ENCODE measurements at regions not wholly inside any gene's neighbourhood (a gene's known extent, or its start where the extent isn't known, plus 50 kb on each side); places are given as distances from the start of the nearest gene placed in this dataset.

- intact Hi-C loops (cut with DNase I) = no loop called here
- no peak for DNase-seq (ENCODE audit: low spot score)
These were observed 152.6 kb downstream of the KLF12 start for GRCh38 chr13:73981595-73981994.

- intact Hi-C loops (cut with DNase I) = no loop called here
These were observed 158.4 kb downstream of the KLF12 start for GRCh38 chr13:73975767-73976166.

GRCh38 chr13:73974051-73974450 lies 160.2 kb downstream of the KLF12 start:
- no peak for DNase-seq (ENCODE audit: low spot score)
- intact Hi-C loops (cut with DNase I) = no loop called here

More at GRCh38 chr13:73975767-73976166, 158.4 kb downstream of the KLF12 start:
- no peak for DNase-seq (ENCODE audit: low spot score)

GRCh38 chr13:73973156-73973555 lies 161.0 kb downstream of the KLF12 start:
- no peak for DNase-seq (ENCODE audit: low spot score)
- intact Hi-C loops (cut with DNase I) = no loop called here

GRCh38 chr13:73972545-73972944 lies 161.7 kb downstream of the KLF12 start:
- intact Hi-C loops (cut with DNase I) = no loop called here

GRCh38 chr13:73971481-73971880 lies 162.7 kb downstream of the KLF12 start:
- intact Hi-C loops (cut with DNase I) = no loop called here
- DNase-seq (ENCODE audit: low spot score) = no peak

More at GRCh38 chr13:73972545-73972944, 161.7 kb downstream of the KLF12 start:
- no peak for DNase-seq (ENCODE audit: low spot score)

GRCh38 chr13:73970421-73971055 lies 163.7 kb downstream of the KLF12 start:
- intact Hi-C loops (cut with DNase I) = no loop called here
- DNase-seq (ENCODE audit: low spot score) = no peak

- no peak for DNase-seq (ENCODE audit: low spot score)
- intact Hi-C loops (cut with DNase I) = no loop called here
These were observed 166.6 kb downstream of the KLF12 start for GRCh38 chr13:73967397-73968165.

- intact Hi-C loops (cut with DNase I) = no loop called here
- no peak for DNase-seq (ENCODE audit: low spot score)
These were observed 167.9 kb downstream of the KLF12 start for GRCh38 chr13:73966331-73966730.

GRCh38 chr13:73962284-73962683 lies 171.9 kb downstream of the KLF12 start:
- intact Hi-C loops (cut with DNase I) = no loop called here
- DNase-seq (ENCODE audit: low spot score) = no peak

GRCh38 chr13:73961181-73961580 lies 173.0 kb downstream of the KLF12 start:
- DNase-seq (ENCODE audit: low spot score) = no peak
- intact Hi-C loops (cut with DNase I) = no loop called here

GRCh38 chr13:73960474-73960873 lies 173.7 kb downstream of the KLF12 start:
- intact Hi-C loops (cut with DNase I) = no loop called here
- DNase-seq (ENCODE audit: low spot score) = no peak

- no peak for DNase-seq (ENCODE audit: low spot score)
- intact Hi-C loops (cut with DNase I) = no loop called here
These were observed 175.4 kb downstream of the KLF12 start for GRCh38 chr13:73958657-73959397.

GRCh38 chr13:73957889-73958288 lies 176.3 kb downstream of the KLF12 start:
- intact Hi-C loops (cut with DNase I) = no loop called here
- no peak for DNase-seq (ENCODE audit: low spot score)

- intact Hi-C loops (cut with DNase I) = no loop called here
- DNase-seq (ENCODE audit: low spot score) = no peak
These were observed 177.3 kb downstream of the KLF12 start for GRCh38 chr13:73956795-73957408.

- intact Hi-C loops (cut with DNase I) = no loop called here
- DNase-seq (ENCODE audit: low spot score) = no peak
These were observed 178.2 kb downstream of the KLF12 start for GRCh38 chr13:73955977-73956500.

GRCh38 chr13:73954808-73955207 lies 179.4 kb downstream of the KLF12 start:
- intact Hi-C loops (cut with DNase I) = no loop called here
- no peak for DNase-seq (ENCODE audit: low spot score)

- DNase-seq (ENCODE audit: low spot score) = no peak
- intact Hi-C loops (cut with DNase I) = no loop called here
These were observed 181.6 kb downstream of the KLF12 start for GRCh38 chr13:73952648-73953047.

- no peak for DNase-seq (ENCODE audit: low spot score)
- intact Hi-C loops (cut with DNase I) = no loop called here
These were observed 185.2 kb downstream of the KLF12 start for GRCh38 chr13:73948848-73949529.

Measured in posterior vena cava (tissue), 2 donors.